H9 (cell line): ENCODE measurements at regions not wholly inside any gene's neighbourhood (a gene's known extent, or its start where the extent isn't known, plus 50 kb on each side); places are given as distances from the start of the nearest gene placed in this dataset.

ENCODE experiments used
- DNase-seq: peaks from one replicate; pipeline ENCODE4 v3.0.0-alpha.2; 2017
- H2AFZ ChIP-seq: one replicate; pipeline ENCODE4 v1.6.1; 2013; ENCODE audit warnings: mild to moderate bottlenecking, low read length, control low read depth, moderate library complexity
- H2AK5ac ChIP-seq: 2 replicates; pipeline ENCODE4 v1.6.1; 2013; ENCODE audit warnings: low read length, control low read depth, mixed read lengths; ENCODE audit not compliant: insufficient read length
- H2BK120ac ChIP-seq: one replicate; pipeline ENCODE4 v1.6.1; 2013; ENCODE audit warnings: low read depth, mild to moderate bottlenecking, low read length, control low read depth, inconsistent platforms; ENCODE audit not compliant: poor library complexity, severe bottlenecking
- H2BK12ac ChIP-seq: 2 replicates; pipeline ENCODE4 v1.6.1; 2013; ENCODE audit warnings: low read length, control low read depth, mixed read lengths, low read depth; ENCODE audit not compliant: insufficient read length
- H2BK15ac ChIP-seq: 2 replicates; pipeline ENCODE4 v1.6.1; 2013; ENCODE audit warnings: low read depth, low read length, control low read depth
- H2BK20ac ChIP-seq: one replicate; pipeline ENCODE4 v1.6.1; 2013; ENCODE audit warnings: low read depth, mild to moderate bottlenecking, low read length, control low read depth, inconsistent platforms; ENCODE audit not compliant: poor library complexity, severe bottlenecking
- H2BK5ac ChIP-seq: 2 replicates; pipeline ENCODE4 v1.6.1; 2013; ENCODE audit warnings: low read length, control low read depth, mixed read lengths; ENCODE audit not compliant: insufficient read length
- H3K14ac ChIP-seq: 2 replicates; pipeline ENCODE4 v1.6.1; 2013; ENCODE audit warnings: low read length, control low read depth; ENCODE audit not compliant: insufficient read depth
- H3K18ac ChIP-seq: 2 replicates; pipeline ENCODE4 v1.6.1; 2013; ENCODE audit warnings: low read depth, mild to moderate bottlenecking, mixed read lengths, low read length, control low read depth; ENCODE audit not compliant: insufficient read length
- H3K23ac ChIP-seq: 2 replicates; pipeline ENCODE4 v1.6.1; 2013; ENCODE audit warnings: low read length, control low read depth, mixed read lengths, low read depth; ENCODE audit not compliant: insufficient read length
- H3K23me2 ChIP-seq: 2 replicates; pipeline ENCODE4 v1.6.1; 2013; ENCODE audit warnings: low read depth, mild to moderate bottlenecking, mixed read lengths, low read length, control low read depth; ENCODE audit not compliant: insufficient read length, poor library complexity, severe bottlenecking
- H3K27ac ChIP-seq: 2 replicates; pipeline ENCODE4 v1.5.1; 2013; ENCODE audit warnings: low read length, control low read depth, mixed read lengths, low read depth; ENCODE audit not compliant: insufficient read length
- H3K27me3 ChIP-seq: 2 replicates; pipeline ENCODE4 v1.6.1; 2013; ENCODE audit warnings: low read length, control low read depth, inconsistent platforms; ENCODE audit not compliant: insufficient read depth
- H3K4ac ChIP-seq: 2 replicates; pipeline ENCODE4 v1.6.1; 2013; ENCODE audit warnings: low read depth, mild to moderate bottlenecking, control low read depth, inconsistent platforms, low read length, moderate library complexity
- H3K4me1 ChIP-seq: 2 replicates; pipeline ENCODE4 v1.6.1; 2013; ENCODE audit warnings: low read length, control low read depth, inconsistent platforms; ENCODE audit not compliant: insufficient read depth
- H3K4me2 ChIP-seq: 2 replicates; pipeline ENCODE4 v1.6.1; 2013; ENCODE audit warnings: low read length, control low read depth, mixed read lengths; ENCODE audit not compliant: insufficient read length, insufficient read depth
- H3K56ac ChIP-seq: 2 replicates; pipeline ENCODE4 v1.6.1; 2013; ENCODE audit warnings: low read depth, mild to moderate bottlenecking, mixed read lengths, low read length, control low read depth; ENCODE audit not compliant: insufficient read length
- H3K79me1 ChIP-seq: 2 replicates; pipeline ENCODE4 v1.6.1; 2013; ENCODE audit warnings: low read depth, mild to moderate bottlenecking, moderate library complexity, low read length, control low read depth, inconsistent platforms; ENCODE audit not compliant: insufficient read depth, poor library complexity, severe bottlenecking
- H3K79me2 ChIP-seq: 2 replicates; pipeline ENCODE4 v1.6.1; 2013; ENCODE audit warnings: low read length, control low read depth, inconsistent platforms; ENCODE audit not compliant: insufficient read depth
- H3K9ac ChIP-seq: 2 replicates; pipeline ENCODE4 v1.6.1; 2013; ENCODE audit warnings: low read length, control low read depth, mixed read lengths; ENCODE audit not compliant: insufficient read length; ENCODE audit errors: extremely low read depth
- H3K9me3 ChIP-seq: one replicate; pipeline ENCODE4 v1.6.1; 2013; ENCODE audit warnings: low read depth, low read length, inconsistent platforms; ENCODE audit not compliant: control insufficient read depth
- H3T11ph ChIP-seq: one replicate; pipeline ENCODE4 v1.6.1; 2013; ENCODE audit warnings: mild to moderate bottlenecking, low read length, control low read depth, inconsistent platforms
- H4K20me1 ChIP-seq: one replicate; pipeline ENCODE4 v1.6.1; 2013; ENCODE audit not compliant: control insufficient read depth, insufficient read length, insufficient read depth
- H4K5ac ChIP-seq: 2 replicates; pipeline ENCODE4 v1.6.1; 2013; ENCODE audit warnings: low read depth, mild to moderate bottlenecking, mixed read lengths, low read length, control low read depth; ENCODE audit not compliant: insufficient read length
- H4K8ac ChIP-seq: replicated peaks from 2 replicates; pipeline ENCODE4 v1.6.1; 2013; ENCODE audit warnings: low read length, control low read depth, mixed read lengths, low read depth; ENCODE audit not compliant: insufficient read length
- H4K91ac ChIP-seq: 2 replicates; pipeline ENCODE4 v1.6.1; 2013; ENCODE audit warnings: low read depth, mild to moderate bottlenecking, moderate library complexity, mixed read lengths, low read length, control low read depth; ENCODE audit not compliant: insufficient read length
- H3K27ac Mint-ChIP-seq, 3 experiments: 2 replicates in 2 of 3; 3 replicates in 1 of 3; pipeline ENCODE4 v1.8.0; 2020 to 2021; ENCODE audit warnings: mixed read lengths in 3 of 3, mild to moderate bottlenecking in 1 of 3, moderate library complexity in 1 of 3
- H3K27me3 Mint-ChIP-seq: 2 replicates; pipeline ENCODE4 v1.8.0; 2021; ENCODE audit warnings: low read depth, mild to moderate bottlenecking, moderate library complexity, mixed read lengths
- H3K36me3 Mint-ChIP-seq, 3 experiments: 2 replicates in 2 of 3; 3 replicates in 1 of 3; pipeline ENCODE4 v1.8.0; 2020 to 2021; ENCODE audit warnings: low read depth in 3 of 3, mixed read lengths in 3 of 3; ENCODE audit not compliant: insufficient read depth in 1 of 3
- H3K4me1 Mint-ChIP-seq, 2 experiments: 2 replicates each; pipeline ENCODE4 v1.8.0; 2020; ENCODE audit warnings: mixed read lengths in 2 of 2
- H3K4me3 Mint-ChIP-seq, 2 experiments: 2 replicates in 1 of 2; 3 replicates in 1 of 2; pipeline ENCODE4 v1.8.0; 2020 to 2021; ENCODE audit warnings: mild to moderate bottlenecking in 2 of 2, mixed read lengths in 2 of 2, moderate library complexity in 1 of 2
- H3K9me3 Mint-ChIP-seq, 2 experiments: 2 replicates in 1 of 2; 3 replicates in 1 of 2; pipeline ENCODE4 v1.8.0; 2020; ENCODE audit warnings: mild to moderate bottlenecking in 2 of 2, mixed read lengths in 2 of 2, moderate library complexity in 1 of 2
- CTCF ChIP-seq: fragments of 200-600 bp; sonication (generic); conservative IDR thresholded peaks from 3 replicates; pipeline ENCODE4 v1.8.0; 2021; ENCODE audit warnings: antibody characterized with exemption, mild to moderate bottlenecking
- WGBS: extraction: QIAGEN DNeasy Blood & Tissue Kit; methylation state at CpG from one replicate; pipeline ENCODE4 v1.1.7; 2013; ENCODE audit warnings: missing lambda C conversion rate, low lambda C conversion rate, mixed read lengths; ENCODE audit not compliant: insufficient read length; ENCODE audit errors: extremely low coverage; 5-methylcytosine and 5-hydroxymethylcytosine counted together

DNA sequence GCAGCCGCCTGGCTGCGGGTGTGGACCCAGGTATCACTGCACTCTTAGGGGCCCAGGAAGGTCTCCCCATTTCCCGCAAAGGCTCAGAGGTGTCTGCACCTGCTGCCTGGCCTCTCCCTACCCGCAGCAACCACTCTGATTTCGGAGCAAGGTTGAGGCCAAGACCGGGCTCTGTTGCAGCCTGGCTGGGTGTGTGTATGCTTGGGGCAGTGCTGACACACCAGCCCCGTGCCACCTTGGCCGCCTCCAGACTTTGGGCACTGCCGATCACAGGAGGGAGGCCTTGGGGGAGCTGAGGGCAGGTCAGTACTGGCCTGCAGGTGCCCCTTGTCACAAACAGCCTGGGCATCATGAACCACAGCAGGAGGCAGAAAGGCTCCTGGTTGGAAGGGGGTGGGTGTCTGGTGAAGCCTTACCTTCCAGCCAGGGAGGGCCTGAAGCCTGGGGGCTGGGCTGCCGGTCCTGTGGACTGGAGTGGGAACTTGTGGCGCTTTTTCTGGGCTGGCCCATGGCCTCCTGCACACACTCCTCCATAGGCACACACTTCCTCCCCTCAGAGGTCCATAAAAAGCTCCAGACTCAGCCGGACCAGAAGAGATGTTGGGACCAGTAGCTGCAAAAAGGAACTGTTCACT is 519.5 kb downstream of the RWDD3 start:
- Histone ChIP-seq H3K14ac (no peak overlapping the region; the same call in 1 of the 2 replicates), H2BK15ac (no peak overlapping the region), H3T11ph (no peak overlapping the region), H3K4me2 (no peak overlapping the region), H3K9me3 (peaks cover 6% of the 10 kb centered on the region), H3K23me2 (no peaks in the 10 kb centered on the region), H3K27me3 (no peaks in the 10 kb centered on the region), H3K27ac (no peak overlapping the region), H4K91ac (no peak overlapping the region), H2BK5ac (no peak overlapping the region), H3K9ac (no peak overlapping the region), H3K79me1 (no peaks in the 10 kb centered on the region), H2BK20ac (no peak overlapping the region), H2BK120ac (no peak overlapping the region), H2AFZ (no peak overlapping the region), H3K4me1 (no peaks in the 10 kb centered on the region), H3K18ac (no peak overlapping the region), H4K20me1 (no peaks in the 10 kb centered on the region), H3K4ac (no peak overlapping the region), H4K5ac (no peak overlapping the region), H4K8ac (no peak overlapping the region), H2AK5ac (no peak overlapping the region), H3K23ac (no peak overlapping the region), H2BK12ac (no peak overlapping the region), H3K79me2 (no peaks in the 10 kb centered on the region), H3K56ac (no peak overlapping the region)
- Mint-ChIP-seq H3K36me3 (peaks cover 5 to 27% (median 5%) of the 10 kb centered on the region in 3 experiments), H3K27me3 (no peaks in the 10 kb centered on the region), H3K9me3 (peaks cover 14 to 15% of the 10 kb centered on the region in 2 experiments), H3K4me1 (peaks cover 0 to 10% of the 10 kb centered on the region in 2 experiments; a peak in 1 of 4 replicates), H3K4me3 (no peak overlapping the region), H3K27ac (no peak overlapping the region)
- TF ChIP-seq CTCF = no peak
- no CpG with 5 or more reads among the region's 12 CpGs for WGBS
- no peak for DNase-seq
